K562 (cell line): ENCODE measurements at regions not wholly inside any gene's neighbourhood (a gene's known extent, or its start where the extent isn't known, plus 50 kb on each side); places are given as distances from the start of the nearest gene placed in this dataset.

Experiments used
- ATAC-seq: fragments of 200-7000 bp; cut with Tn5 transposase; 3 replicates; pipeline ENCODE4 v1.9.1; 2020; ENCODE audit warnings: moderate library complexity
- BruUV-seq: library from RNA; stranded (reverse); fragments of 400-500 nt; replicated peaks from 2 replicates; lab custom pipeline; 2021; lab: Mats Ljungman, UMichigan
- CTCF ChIA-PET: fragments of 300-600 bp; formaldehyde crosslinking; extraction: SDS; loops from one replicate; lab custom pipeline; 2021; ENCODE audit warnings: low intra/inter-chr PET ratio; lab: Yijun Ruan, JAX
- POLR2A ChIA-PET: fragments of 300-600, 350-650 bp; sonication (Branson Sonifier 250); formaldehyde crosslinking; extraction: SDS; loops from one replicate; lab custom pipeline; 2021; ENCODE audit warnings: antibody characterized with exemption, inconsistent platforms; lab: Yijun Ruan, JAX
- DNase-seq, 4 experiments: peaks; one replicate each; pipeline versions ENCODE4 v3.0.0 to v3.0.0-alpha.2; 2011 to 2018; ENCODE audit warnings: low spot score in 3 of 4, mixed read lengths in 3 of 4; ENCODE audit errors: extremely low read depth in 1 of 4
- FAIRE-seq: peaks from 2 replicates; lab custom pipeline; 2011; peaks lifted over from hg19 to GRCh38; lab: Jason Lieb, UNC
- H2AFZ ChIP-seq: 2 replicates; pipeline ENCODE4 v1.6.0; 2011; ENCODE audit warnings: low read depth, low read length, control low read depth, inconsistent platforms
- H3K27ac ChIP-seq: fragments of 200-600 bp; 3 replicates; pipeline ENCODE4 v1.8.0; 2011; ENCODE audit warnings: low read depth, mild to moderate bottlenecking, control low read depth, inconsistent platforms, low read length, moderate library complexity, mixed read lengths; ENCODE audit errors: extremely low read depth
- H3K27me3 ChIP-seq, 2 experiments: fragments of 300-600 bp in 1 of 2; 2 replicates in 1 of 2; 3 replicates in 1 of 2; pipeline versions ENCODE4 v1.6.0 to v1.8.0; 2011; ENCODE audit warnings: inconsistent platforms in 2 of 2, low read length in 2 of 2, mild to moderate bottlenecking in 1 of 2, mixed read lengths in 1 of 2, moderate library complexity in 1 of 2; ENCODE audit not compliant: control insufficient read depth in 2 of 2, insufficient read depth in 2 of 2
- H3K36me3 ChIP-seq: fragments of 300-600 bp; 3 replicates; pipeline ENCODE4 v1.8.0; 2011; ENCODE audit warnings: mild to moderate bottlenecking, low read length, inconsistent platforms; ENCODE audit not compliant: control insufficient read depth, insufficient read depth
- H3K4me1 ChIP-seq, 2 experiments: fragments of 200-600 bp in 1 of 2; replicated peaks in 1 of 2; 2 replicates in 1 of 2; 3 replicates in 1 of 2; pipeline versions ENCODE4 v1.5.1 to v1.8.0; 2011; ENCODE audit warnings: inconsistent platforms in 2 of 2, low read length in 2 of 2, mild to moderate bottlenecking in 1 of 2, mixed read lengths in 1 of 2, moderate library complexity in 1 of 2; ENCODE audit not compliant: control insufficient read depth in 2 of 2, insufficient read depth in 2 of 2
- H3K4me2 ChIP-seq: 2 replicates; pipeline ENCODE4 v1.6.1; 2011; ENCODE audit warnings: low read length, control low read depth, inconsistent platforms, mixed read lengths; ENCODE audit not compliant: insufficient read depth
- H3K4me3 ChIP-seq: fragments of 200-600 bp; sonication (generic), shearing (Covaris generic); 2 replicates; pipeline ENCODE4 v1.5.1; 2016; ENCODE audit warnings: control low read depth, inconsistent platforms
- H3K79me2 ChIP-seq: fragments of 200-600 bp; 3 replicates; pipeline ENCODE4 v1.8.0; 2011; ENCODE audit warnings: low read length, inconsistent platforms; ENCODE audit not compliant: control insufficient read depth, insufficient read depth
- H3K9ac ChIP-seq, 2 experiments: 2 replicates each; pipeline versions ENCODE4 v1.6.0 to v1.6.1; 2011; ENCODE audit warnings: low read depth in 2 of 2, low read length in 2 of 2, control low read depth in 1 of 2, inconsistent platforms in 1 of 2, mild to moderate bottlenecking in 1 of 2, mixed read lengths in 1 of 2; ENCODE audit not compliant: insufficient read depth in 1 of 2
- H3K9me1 ChIP-seq: one replicate; pipeline ENCODE4 v1.6.0; 2011; ENCODE audit warnings: inconsistent platforms, mild to moderate bottlenecking, low read length, moderate library complexity; ENCODE audit not compliant: control insufficient read depth, insufficient read depth
- H3K9me3 ChIP-seq: replicated peaks from 2 replicates; pipeline ENCODE4 v1.5.1; 2011; ENCODE audit warnings: low read depth, low read length, inconsistent platforms; ENCODE audit not compliant: control insufficient read depth, insufficient read depth
- H4K20me1 ChIP-seq: replicated peaks from 2 replicates; pipeline ENCODE4 v1.6.1; 2011; ENCODE audit warnings: low read length, inconsistent platforms, mixed read lengths; ENCODE audit not compliant: control insufficient read depth, insufficient read depth
- DPF2 ChIP-seq: fragments of 450-650 bp; IDR thresholded peaks from 2 replicates; pipeline ENCODE4 v1.6.1; 2016
- E2F6 ChIP-seq, 2 experiments: IDR thresholded peaks; 2 replicates each; pipeline ENCODE4 v1.6.1; 2011; ENCODE audit warnings: borderline replicate concordance in 1 of 2, control low read depth in 1 of 2, low read depth in 1 of 2, low read length in 1 of 2, mild to moderate bottlenecking in 1 of 2, mixed read lengths in 1 of 2, moderate library complexity in 1 of 2; ENCODE audit not compliant: insufficient read depth in 1 of 2, insufficient read length in 1 of 2, poor library complexity in 1 of 2, severe bottlenecking in 1 of 2; ENCODE audit errors: extremely low read depth in 1 of 2
- FOXJ2 ChIP-seq: fragments of 200-800 bp; sonication (Bioruptor generic); IDR thresholded peaks from 2 replicates; pipeline ENCODE4 v1.6.1; 2016; ENCODE audit warnings: missing genetic modification characterization, missing compliant biosample characterization
- GATAD2B ChIP-seq: fragments of 450-650 bp; IDR thresholded peaks from 2 replicates; pipeline ENCODE4 v1.6.1; 2017; ENCODE audit warnings: mild to moderate bottlenecking, borderline replicate concordance
- ILF3 ChIP-seq: fragments of 450-650 bp; IDR thresholded peaks from 2 replicates; pipeline ENCODE4 v1.6.1; 2018; ENCODE audit warnings: antibody characterized with exemption, mild to moderate bottlenecking, moderate library complexity, borderline replicate concordance
- L3MBTL2 ChIP-seq: fragments of 450-650 bp; IDR thresholded peaks from 2 replicates; pipeline ENCODE4 v1.6.1; 2016; ENCODE audit warnings: mild to moderate bottlenecking, moderate library complexity
- MAFF ChIP-seq: IDR thresholded peaks from 2 replicates; pipeline ENCODE4 v1.6.1; 2012; ENCODE audit warnings: low read length, improper control_type of control experiment
- MAFG ChIP-seq: fragments of 450-650 bp; conservative IDR thresholded peaks from 2 replicates; pipeline ENCODE4 v1.6.1; 2016; ENCODE audit warnings: missing genetic modification characterization, missing compliant biosample characterization
- MYC ChIP-seq, 2 experiments: fragments of 250-450 bp in 1 of 2; sonication (Bioruptor Pico) in 1 of 2; IDR thresholded peaks; 2 replicates each; pipeline versions ENCODE4 v1.5.1 to v1.6.1; 2012 to 2021; ENCODE audit warnings: low read depth in 2 of 2, borderline replicate concordance in 1 of 2, improper control_type of control experiment in 1 of 2, low read length in 1 of 2, mild to moderate bottlenecking in 1 of 2, moderate library complexity in 1 of 2
- NFE2L1 ChIP-seq: fragments of 450-650 bp; IDR thresholded peaks from 2 replicates; pipeline ENCODE4 v1.6.1; 2016; ENCODE audit warnings: missing genetic modification characterization, low read depth, mild to moderate bottlenecking, missing compliant biosample characterization, moderate library complexity, borderline replicate concordance
- NFIC ChIP-seq: fragments of 450-650 bp; IDR thresholded peaks from 2 replicates; pipeline ENCODE4 v1.6.1; 2017; ENCODE audit warnings: mild to moderate bottlenecking, inconsistent platforms
- RCOR1 ChIP-seq, 2 experiments: IDR thresholded peaks; 2 replicates each; pipeline ENCODE4 v1.6.1; 2012; ENCODE audit warnings: low read depth in 2 of 2, low read length in 2 of 2, borderline replicate concordance in 1 of 2, improper control_type of control experiment in 1 of 2
- SMAD4 ChIP-seq: fragments of 250-450 bp; sonication (Bioruptor Pico); conservative IDR thresholded peaks from 2 replicates; pipeline ENCODE4 v1.8.0; 2021; ENCODE audit warnings: inconsistent platforms, mild to moderate bottlenecking, moderate library complexity
- ZFP1 ChIP-seq: fragments of 450-650 bp; formaldehyde crosslinking; IDR thresholded peaks from 2 replicates; pipeline ENCODE4 v1.4.0; 2020; ENCODE audit warnings: mild to moderate bottlenecking, mixed read lengths
- ZNF316 ChIP-seq: fragments of 450-650 bp; IDR thresholded peaks from 2 replicates; pipeline ENCODE4 v1.6.1; 2016
- ZNF41 ChIP-seq: fragments of 250-450 bp; sonication (Bioruptor Pico); conservative IDR thresholded peaks from 2 replicates; pipeline ENCODE4 v1.4.0; 2020; ENCODE audit warnings: mild to moderate bottlenecking
- ZNF507 ChIP-seq: conservative IDR thresholded peaks from 2 replicates; pipeline ENCODE4 v1.6.1; 2017; ENCODE audit warnings: missing genetic modification characterization, missing compliant biosample characterization
- WGBS: fragments of 100-300 bp; shearing (Covaris generic); methylation state at CpG from one replicate; pipeline ENCODE4 v1.1.6; 2016; ENCODE audit warnings: low coverage, mixed read lengths; ENCODE audit not compliant: insufficient coverage; ENCODE audit errors: missing lambda C conversion rate; 5-methylcytosine and 5-hydroxymethylcytosine counted together
- in situ Hi-C: fragments of 300-500 bp; cut with MboI; formaldehyde crosslinking; loops from 4 replicates; pipeline ENCODE4 v1.15.0; 2018; ENCODE audit warnings: inconsistent platforms, mixed read lengths
- intact Hi-C: fragments of 100-400 bp; cut with micrococcal nuclease; formaldehyde crosslinking; loops from 2 replicates; pipeline ENCODE4 v1.14.2; 2022
- TF ChIP-seq, protein P1 (sequence below): fragments of 250-450 bp; sonication (Bioruptor Pico); IDR thresholded peaks from 2 replicates; pipeline ENCODE4 v1.4.0; 2020
- TF ChIP-seq, protein P2 (sequence below): sonication (generic); formaldehyde crosslinking; IDR thresholded peaks from 2 replicates; pipeline ENCODE4 v1.8.0; 2022; ENCODE audit warnings: missing genetic modification reagents, mild to moderate bottlenecking, moderate library complexity, borderline replicate concordance

- FAIRE-seq (peak; percentile 59), ATAC-seq (peak; percentile 94), DNase-seq (peak; percentile 37 to 75 (median 53))
- Histone ChIP-seq H3K79me2 (no peaks in the 10 kb centered on the region), H3K36me3 (no peaks in the 10 kb centered on the region), H2AFZ (peak overlapping the region; percentile 69), H3K9ac (peak overlapping the region in 1 of 2 experiments; percentile 61; a peak in 1 of 4 replicates), H3K27ac (no peak overlapping the region), H3K4me2 (peak overlapping the region; percentile 40), H3K4me1 (peaks cover 5 to 19% of the 10 kb centered on the region in 2 experiments; a peak in 3 of 5 replicates), H3K9me3 (no peaks in the 10 kb centered on the region), H4K20me1 (no peaks in the 10 kb centered on the region), H3K4me3 (no peak overlapping the region), H3K9me1 (no peaks in the 10 kb centered on the region), H3K27me3 (peaks cover 0 to 2% of the 10 kb centered on the region in 2 experiments; a peak in 3 of 5 replicates)
- 1% methylated on average over 7 of the region's 8 CpGs for WGBS
- in situ Hi-C loops (no loop called here), intact Hi-C loops (no loop called here)
- POLR2A ChIA-PET = interaction anchor here (0.9 to 1.2 kb wide), 2 partner anchors 12 to 14 kb away, joined by 4 to 5 read pairs; no protein-coding TSS in a partner anchor
- no TSS peak for BruUV-seq
- CTCF ChIA-PET = no interaction called here
- TF ChIP-seq DPF2 = peak; percentile 57; the same call in 1 of the 2 replicates
- TF ChIP-seq ZNF507 (tag) = no peak
- TF ChIP-seq, protein P1, sequence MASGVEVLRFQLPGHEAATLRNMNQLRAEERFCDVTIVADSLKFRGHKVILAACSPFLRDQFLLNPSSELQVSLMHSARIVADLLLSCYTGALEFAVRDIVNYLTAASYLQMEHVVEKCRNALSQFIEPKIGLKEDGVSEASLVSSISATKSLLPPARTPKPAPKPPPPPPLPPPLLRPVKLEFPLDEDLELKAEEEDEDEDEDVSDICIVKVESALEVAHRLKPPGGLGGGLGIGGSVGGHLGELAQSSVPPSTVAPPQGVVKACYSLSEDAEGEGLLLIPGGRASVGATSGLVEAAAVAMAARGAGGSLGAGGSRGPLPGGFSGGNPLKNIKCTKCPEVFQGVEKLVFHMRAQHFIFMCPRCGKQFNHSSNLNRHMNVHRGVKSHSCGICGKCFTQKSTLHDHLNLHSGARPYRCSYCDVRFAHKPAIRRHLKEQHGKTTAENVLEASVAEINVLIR = peak; percentile 35; the same call in 1 of the 2 replicates
- peak in 1 of 2 experiments; percentile 61; a peak in 2 of 4 replicates for TF ChIP-seq RCOR1 (IDR thresholded peaks at IDR 0.05; ENCODE audit: borderline replicate concordance in 1 of 2, low read depth in 2 of 2, low read length in 2 of 2)
- peak; percentile 97 for TF ChIP-seq MAFF
- peak; percentile 72; the same call in 1 of the 2 replicates for TF ChIP-seq NFE2L1
- TF ChIP-seq ZFP1 (CRISPR knock-in tag) = no peak
- TF ChIP-seq MYC (IDR thresholded peaks at IDR 0.05; ENCODE audit: low read depth, low read length) = 0 out of 2 replicates have a peak, but pooled peaks have one; percentile 14
- TF ChIP-seq MYC (CRISPR knock-in tag; IDR thresholded peaks at IDR 0.05; ENCODE audit: borderline replicate concordance, low read depth) = no peak
- peak; percentile 95 for TF ChIP-seq MAFG
- TF ChIP-seq SMAD4 (CRISPR knock-in tag) = peak; percentile 39; the same call in 1 of the 2 replicates
- peak; percentile 77 for TF ChIP-seq FOXJ2 (tag)
- peak in 1 of 2 experiments; percentile 18 for TF ChIP-seq E2F6 (IDR thresholded peaks at IDR 0.05; ENCODE audit: borderline replicate concordance in 1 of 2, extremely low read depth in 1 of 2, insufficient read depth in 1 of 2, insufficient read length in 1 of 2, low read depth in 1 of 2, low read length in 1 of 2, poor library complexity in 1 of 2, severe bottlenecking in 1 of 2)
- peak; percentile 98 for TF ChIP-seq ZNF316
- peak; percentile 89 for TF ChIP-seq NFIC
- TF ChIP-seq ZNF41 = no peak
- TF ChIP-seq GATAD2B = no peak
- no peak for TF ChIP-seq ILF3
- peak; percentile 61 for TF ChIP-seq L3MBTL2
- TF ChIP-seq, protein P2, sequence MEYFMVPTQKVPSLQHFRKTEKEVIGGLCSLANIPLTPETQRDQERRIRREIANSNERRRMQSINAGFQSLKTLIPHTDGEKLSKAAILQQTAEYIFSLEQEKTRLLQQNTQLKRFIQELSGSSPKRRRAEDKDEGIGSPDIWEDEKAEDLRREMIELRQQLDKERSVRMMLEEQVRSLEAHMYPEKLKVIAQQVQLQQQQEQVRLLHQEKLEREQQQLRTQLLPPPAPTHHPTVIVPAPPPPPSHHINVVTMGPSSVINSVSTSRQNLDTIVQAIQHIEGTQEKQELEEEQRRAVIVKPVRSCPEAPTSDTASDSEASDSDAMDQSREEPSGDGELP (CRISPR knock-in tag) = 0 out of 2 replicates have a peak, but pooled peaks have one; percentile 14
Observed at GRCh38 chr14:97077253-97077653, 280.1 kb downstream of the VRK1 start.
